ENCODE measurements at regions not wholly inside any gene's neighbourhood (a gene's known extent, or its start where the extent isn't known, plus 50 kb on each side); places are given as distances from the start of the nearest gene placed in this dataset.

DNA sequence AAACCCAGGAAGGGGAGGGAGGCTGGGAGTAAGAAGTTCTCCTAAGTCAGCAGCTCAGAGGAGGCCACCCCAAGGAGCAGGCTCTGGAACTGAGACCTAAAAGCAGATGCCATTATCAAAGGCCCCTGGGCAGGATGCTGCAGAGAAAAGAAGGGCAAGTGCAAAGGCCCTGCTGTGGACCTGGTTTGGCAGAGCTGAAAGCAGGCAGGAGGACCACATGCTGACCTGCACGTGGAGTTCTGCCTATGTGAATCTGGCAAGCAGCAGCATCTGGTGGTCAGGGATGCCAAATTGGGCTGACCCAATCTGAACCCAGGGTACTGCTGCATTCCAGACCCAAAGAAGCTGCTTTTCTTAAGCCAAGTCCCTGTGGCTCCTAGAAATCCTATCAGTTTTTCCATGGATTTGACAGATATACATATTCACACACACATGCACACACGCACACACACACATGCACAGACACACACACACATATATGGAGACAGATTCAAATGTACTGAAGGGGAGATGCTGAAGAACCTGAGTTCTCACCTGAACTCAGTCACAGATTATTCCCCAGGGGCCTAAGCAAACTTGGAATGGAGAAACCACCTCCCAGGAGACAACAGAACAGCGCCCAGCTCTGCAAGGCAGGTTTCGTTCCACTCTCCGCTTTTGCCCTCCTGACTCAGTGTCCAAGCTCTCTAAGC lies 119.9 kb downstream of the FOXA2 start:
- DNase-seq: no peak
- Histone ChIP-seq H3K9me3 (ENCODE audit: severe bottlenecking) (no peaks in the 10 kb centered on the region), H3K27ac (no peak overlapping the region), H3K36me3 (no peaks in the 10 kb centered on the region), H3K4me3 (ENCODE audit: low read depth, low read length) (no peak overlapping the region), H3K27me3 (ENCODE audit: insufficient read depth, low read depth, severe bottlenecking) (peaks cover 62% of the 10 kb centered on the region)
- TF ChIP-seq CTCF (IDR thresholded peaks at IDR 0.05; ENCODE audit: low read depth, low read length): no peak

GRCh38 chr20:22462975-22463914 lies 121.1 kb downstream of the FOXA2 start:
- Histone ChIP-seq H3K36me3 (no peaks in the 10 kb centered on the region), H3K27ac (no peak overlapping the region), H3K27me3 (ENCODE audit: insufficient read depth, low read depth, severe bottlenecking) (peaks cover 59% of the 10 kb centered on the region), H3K9me3 (ENCODE audit: severe bottlenecking) (no peaks in the 10 kb centered on the region), H3K4me3 (ENCODE audit: low read depth, low read length) (no peak overlapping the region)
- DNase-seq: no peak
- TF ChIP-seq CTCF (IDR thresholded peaks at IDR 0.05; ENCODE audit: low read depth, low read length): no peak

DNA sequence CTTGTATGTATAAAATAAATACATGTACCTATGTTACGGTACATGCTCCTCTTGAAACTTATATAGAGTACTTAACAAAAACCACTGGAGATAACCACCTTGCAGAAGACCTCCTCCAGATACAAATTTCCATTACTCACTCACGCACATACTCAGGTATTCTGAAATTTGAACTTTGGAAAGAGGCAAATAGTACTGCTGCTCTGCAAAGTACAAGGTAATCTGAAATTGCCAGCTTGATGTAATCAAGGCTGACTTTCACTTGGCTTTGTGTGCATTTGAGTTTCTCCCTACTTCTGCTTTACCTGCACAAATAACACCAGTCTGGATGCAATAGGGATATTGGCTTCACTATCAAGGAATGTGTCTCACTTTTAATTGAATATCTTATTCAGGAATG lies 123.6 kb downstream of the FOXA2 start:
- Histone ChIP-seq H3K36me3 (no peaks in the 10 kb centered on the region), H3K27me3 (ENCODE audit: insufficient read depth, low read depth, severe bottlenecking) (peaks cover 58% of the 10 kb centered on the region), H3K4me3 (ENCODE audit: low read depth, low read length) (no peak overlapping the region), H3K27ac (no peak overlapping the region), H3K9me3 (ENCODE audit: severe bottlenecking) (no peaks in the 10 kb centered on the region)
- no peak for TF ChIP-seq CTCF (IDR thresholded peaks at IDR 0.05; ENCODE audit: low read depth, low read length)
- DNase-seq: no peak

GRCh38 chr20:22460231-22460630 lies 124.1 kb downstream of the FOXA2 start:
- Histone ChIP-seq H3K9me3 (ENCODE audit: severe bottlenecking) (no peaks in the 10 kb centered on the region), H3K27me3 (ENCODE audit: insufficient read depth, low read depth, severe bottlenecking) (peaks cover 56% of the 10 kb centered on the region), H3K4me3 (ENCODE audit: low read depth, low read length) (no peak overlapping the region), H3K27ac (no peak overlapping the region), H3K36me3 (no peaks in the 10 kb centered on the region)
- no peak for DNase-seq
- no peak for TF ChIP-seq CTCF (IDR thresholded peaks at IDR 0.05; ENCODE audit: low read depth, low read length)

- DNase-seq: no peak
- Histone ChIP-seq H3K27me3 (ENCODE audit: insufficient read depth, low read depth, severe bottlenecking) (peaks cover 56% of the 10 kb centered on the region), H3K9me3 (ENCODE audit: severe bottlenecking) (no peaks in the 10 kb centered on the region), H3K27ac (no peak overlapping the region), H3K4me3 (ENCODE audit: low read depth, low read length) (no peak overlapping the region), H3K36me3 (no peaks in the 10 kb centered on the region)
- no peak for TF ChIP-seq CTCF (IDR thresholded peaks at IDR 0.05; ENCODE audit: low read depth, low read length)
These were observed 124.6 kb downstream of the FOXA2 start for GRCh38 chr20:22459754-22460153.

All from WERI-Rb-1 (cell line).